ENCODE measurements at regions not wholly inside any gene's neighbourhood (a gene's known extent, or its start where the extent isn't known, plus 50 kb on each side); places are given as distances from the start of the nearest gene placed in this dataset.

GRCh38 chr2:155730804-155731203 is 601.7 kb downstream of the NR4A2 start:
- TF ChIP-seq CTCF (IDR thresholded peaks at IDR 0.05 in 4 of 5, conservative IDR thresholded peaks at IDR 0.05 in 1 of 5) (no peak), POLR2A (IDR thresholded peaks at IDR 0.05) (no peak)
